ENCODE measurements at regions not wholly inside any gene's neighbourhood (a gene's known extent, or its start where the extent isn't known, plus 50 kb on each side); places are given as distances from the start of the nearest gene placed in this dataset.

GRCh38 chr20:6513599-6513998 is 253.9 kb upstream of the BMP2 start:
- H3K27me3 ChIP-seq: no peaks in the 10 kb centered on the region
- H3K36me3 ChIP-seq: no peaks in the 10 kb centered on the region
- H3K27ac ChIP-seq: no peak overlapping the region
- no peak overlapping the region for H3K4me3 ChIP-seq
- H3K9me3 ChIP-seq (ENCODE audit: low read depth): no peaks in the 10 kb centered on the region
- no peak for DNase-seq (ENCODE audit: low read depth in 1 of 2, low spot score in 1 of 2)
- peaks cover 10% of the 10 kb centered on the region for H3K4me1 ChIP-seq (ENCODE audit: low read depth)
- no peak for TF ChIP-seq CTCF (IDR thresholded peaks at IDR 0.05; ENCODE audit: low read depth, low read length)

GRCh38 chr20:6509374-6509773 is 258.1 kb upstream of the BMP2 start:
- Histone ChIP-seq H3K27ac (no peak overlapping the region), H3K27me3 (no peaks in the 10 kb centered on the region), H3K4me1 (ENCODE audit: low read depth) (no peaks in the 10 kb centered on the region), H3K36me3 (no peaks in the 10 kb centered on the region), H3K4me3 (no peak overlapping the region), H3K9me3 (ENCODE audit: low read depth) (no peaks in the 10 kb centered on the region)
- DNase-seq (ENCODE audit: low read depth in 1 of 2, low spot score in 1 of 2): no peak
- no peak for TF ChIP-seq CTCF (IDR thresholded peaks at IDR 0.05; ENCODE audit: low read depth, low read length)

- no peak for TF ChIP-seq CTCF (IDR thresholded peaks at IDR 0.05; ENCODE audit: low read depth, low read length)
- no peak for DNase-seq (ENCODE audit: low read depth in 1 of 2, low spot score in 1 of 2)
- H3K36me3 ChIP-seq: no peaks in the 10 kb centered on the region
- peaks cover 23% of the 10 kb centered on the region for H3K4me1 ChIP-seq (ENCODE audit: low read depth)
- no peak overlapping the region for H3K27ac ChIP-seq
- no peaks in the 10 kb centered on the region for H3K27me3 ChIP-seq
- no peak overlapping the region for H3K4me3 ChIP-seq
- H3K9me3 ChIP-seq (ENCODE audit: low read depth): no peaks in the 10 kb centered on the region
These were observed 260.6 kb upstream of the BMP2 start for GRCh38 chr20:6506906-6507305.

GRCh38 chr20:6504826-6505225 is 262.7 kb upstream of the BMP2 start:
- Histone ChIP-seq H3K27me3 (no peaks in the 10 kb centered on the region), H3K4me1 (ENCODE audit: low read depth) (peaks cover 25% of the 10 kb centered on the region), H3K9me3 (ENCODE audit: low read depth) (no peaks in the 10 kb centered on the region), H3K27ac (peak overlapping the region; percentile 87), H3K4me3 (no peak overlapping the region), H3K36me3 (no peaks in the 10 kb centered on the region)
- TF ChIP-seq CTCF (IDR thresholded peaks at IDR 0.05; ENCODE audit: low read depth, low read length): no peak
- DNase-seq (ENCODE audit: low read depth in 1 of 2, low spot score in 1 of 2): no peak

GRCh38 chr20:6504179-6504578 is 263.3 kb upstream of the BMP2 start:
- H3K4me3 ChIP-seq: no peak overlapping the region
- H3K4me1 ChIP-seq (ENCODE audit: low read depth): peaks cover 25% of the 10 kb centered on the region
- no peaks in the 10 kb centered on the region for H3K27me3 ChIP-seq
- H3K9me3 ChIP-seq (ENCODE audit: low read depth): no peaks in the 10 kb centered on the region
- no peak for DNase-seq (ENCODE audit: low read depth in 1 of 2, low spot score in 1 of 2)
- TF ChIP-seq CTCF (IDR thresholded peaks at IDR 0.05; ENCODE audit: low read depth, low read length): no peak
- H3K36me3 ChIP-seq: no peaks in the 10 kb centered on the region
- peak overlapping the region; percentile 87 for H3K27ac ChIP-seq

- Histone ChIP-seq H3K9me3 (ENCODE audit: low read depth) (no peaks in the 10 kb centered on the region), H3K27ac (peak overlapping the region; percentile 87), H3K4me3 (no peak overlapping the region), H3K4me1 (ENCODE audit: low read depth) (peaks cover 25% of the 10 kb centered on the region), H3K36me3 (no peaks in the 10 kb centered on the region), H3K27me3 (no peaks in the 10 kb centered on the region)
- DNase-seq (ENCODE audit: low read depth in 1 of 2, low spot score in 1 of 2): peak; percentile 27 to 62
- no peak for TF ChIP-seq CTCF (IDR thresholded peaks at IDR 0.05; ENCODE audit: low read depth, low read length)
These were observed 264.5 kb upstream of the BMP2 start for GRCh38 chr20:6502999-6503398.

All from cardiac muscle cell (in vitro differentiated cells and primary cell).